GM10266 (cell line): ENCODE measurements at regions not wholly inside any gene's neighbourhood (a gene's known extent, or its start where the extent isn't known, plus 50 kb on each side); places are given as distances from the start of the nearest gene placed in this dataset.

ENCODE experiments used
- DNase-seq: peaks from one replicate; pipeline ENCODE4 v3.0.0; 2012; ENCODE audit errors: extremely low spot score
- TF ChIP-seq, protein P1 (sequence below): IDR thresholded peaks from 2 replicates; pipeline ENCODE4 v1.5.1; 2012; ENCODE audit warnings: mild to moderate bottlenecking, low read depth; ENCODE audit not compliant: control insufficient read depth, insufficient read depth; ENCODE audit errors: missing control alignments

DNA sequence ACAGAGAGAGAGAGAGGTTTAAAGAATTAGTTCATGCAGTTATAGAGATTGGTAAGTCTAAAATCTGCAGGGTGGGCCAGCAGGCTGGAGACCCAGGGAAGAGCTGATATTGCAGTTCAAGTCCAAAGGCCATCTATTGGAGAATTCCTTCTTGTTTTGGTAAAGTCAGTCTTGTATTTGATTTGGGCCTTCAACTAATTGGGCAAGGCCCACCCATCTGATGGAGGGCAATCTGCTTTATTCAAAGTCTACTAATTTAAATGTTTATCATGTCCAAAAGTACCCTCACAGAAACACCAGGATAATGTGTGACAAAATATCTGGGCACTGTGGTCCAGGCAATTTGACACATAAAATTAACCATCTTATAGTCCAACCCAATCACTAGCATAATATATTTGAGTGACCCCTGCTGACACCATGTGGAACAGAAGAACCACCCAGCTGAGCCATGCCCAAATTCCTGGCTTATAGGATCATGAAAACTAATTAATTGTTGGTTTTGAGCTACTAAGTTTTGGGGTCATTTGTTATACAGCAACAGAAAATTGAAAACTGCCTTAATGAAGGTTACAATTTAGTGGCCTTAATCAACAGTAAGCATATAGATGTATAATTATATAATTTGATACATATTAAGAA, 109.1 kb upstream of the PLXNC1 start:
- TF ChIP-seq, protein P1, sequence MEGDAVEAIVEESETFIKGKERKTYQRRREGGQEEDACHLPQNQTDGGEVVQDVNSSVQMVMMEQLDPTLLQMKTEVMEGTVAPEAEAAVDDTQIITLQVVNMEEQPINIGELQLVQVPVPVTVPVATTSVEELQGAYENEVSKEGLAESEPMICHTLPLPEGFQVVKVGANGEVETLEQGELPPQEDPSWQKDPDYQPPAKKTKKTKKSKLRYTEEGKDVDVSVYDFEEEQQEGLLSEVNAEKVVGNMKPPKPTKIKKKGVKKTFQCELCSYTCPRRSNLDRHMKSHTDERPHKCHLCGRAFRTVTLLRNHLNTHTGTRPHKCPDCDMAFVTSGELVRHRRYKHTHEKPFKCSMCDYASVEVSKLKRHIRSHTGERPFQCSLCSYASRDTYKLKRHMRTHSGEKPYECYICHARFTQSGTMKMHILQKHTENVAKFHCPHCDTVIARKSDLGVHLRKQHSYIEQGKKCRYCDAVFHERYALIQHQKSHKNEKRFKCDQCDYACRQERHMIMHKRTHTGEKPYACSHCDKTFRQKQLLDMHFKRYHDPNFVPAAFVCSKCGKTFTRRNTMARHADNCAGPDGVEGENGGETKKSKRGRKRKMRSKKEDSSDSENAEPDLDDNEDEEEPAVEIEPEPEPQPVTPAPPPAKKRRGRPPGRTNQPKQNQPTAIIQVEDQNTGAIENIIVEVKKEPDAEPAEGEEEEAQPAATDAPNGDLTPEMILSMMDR: no peak
- no peak for DNase-seq

DNA sequence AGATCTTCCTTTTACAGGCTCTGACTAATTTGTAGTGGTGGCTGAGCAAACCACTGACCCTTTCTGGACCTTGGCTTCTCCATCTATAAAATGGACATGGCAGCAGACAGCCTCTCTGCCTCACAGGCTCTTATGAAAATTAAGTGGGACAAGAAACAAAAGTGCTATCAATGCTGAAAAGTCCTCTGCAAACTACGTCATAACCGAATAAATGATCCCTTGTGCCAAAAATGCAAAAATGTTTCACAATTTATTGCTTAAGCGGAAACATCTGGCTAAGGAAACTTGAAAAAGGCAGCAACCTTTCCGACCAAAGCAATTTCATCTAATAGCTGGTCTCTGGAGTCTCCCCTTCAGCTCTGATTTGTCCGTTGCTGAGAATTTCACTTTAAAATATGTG, 108.5 kb upstream of the PLXNC1 start:
- DNase-seq: no peak
- TF ChIP-seq, protein P1: no peak

DNA sequence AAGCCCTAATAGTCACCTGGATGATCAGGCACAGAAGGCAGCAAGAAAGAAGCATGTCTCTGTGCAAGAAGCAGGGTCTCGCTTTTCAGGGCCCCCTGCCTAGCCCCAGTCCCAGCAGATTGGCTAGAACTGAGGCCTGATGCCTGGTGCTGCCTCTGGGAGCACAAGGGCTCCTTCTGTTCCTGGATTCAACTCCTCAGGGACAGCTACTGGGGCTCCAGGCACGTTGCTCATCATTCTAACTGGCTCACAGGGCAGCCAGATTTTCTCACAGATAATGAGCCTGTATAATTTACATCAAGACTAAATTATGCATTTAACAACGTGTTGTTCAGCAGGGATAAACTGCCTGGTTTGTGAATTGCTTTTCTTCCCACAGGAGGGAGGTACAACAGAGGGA, 106.5 kb upstream of the PLXNC1 start:
- DNase-seq: no peak
- TF ChIP-seq, protein P1: no peak

DNA sequence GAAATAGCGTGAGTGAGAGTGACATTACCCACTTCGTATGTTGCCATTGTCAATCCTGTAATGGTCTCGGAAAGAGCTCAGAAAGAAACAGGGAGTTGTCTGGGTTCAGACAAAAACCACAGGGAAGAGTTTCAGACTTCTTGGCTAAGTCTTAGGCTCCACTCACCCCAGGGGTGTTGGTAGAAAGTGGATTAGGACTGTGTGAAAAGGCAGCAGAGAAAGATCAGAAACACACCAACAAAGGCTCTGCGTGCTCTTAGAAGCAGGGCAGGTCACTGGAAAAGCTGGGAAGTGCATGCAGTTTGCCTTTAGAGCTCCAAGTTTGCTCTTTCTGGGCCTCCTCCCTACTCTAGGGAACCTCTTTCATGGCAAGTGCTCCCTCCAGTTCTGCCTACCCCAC, 106.1 kb upstream of the PLXNC1 start:
- no peak for DNase-seq
- TF ChIP-seq, protein P1: no peak

DNA sequence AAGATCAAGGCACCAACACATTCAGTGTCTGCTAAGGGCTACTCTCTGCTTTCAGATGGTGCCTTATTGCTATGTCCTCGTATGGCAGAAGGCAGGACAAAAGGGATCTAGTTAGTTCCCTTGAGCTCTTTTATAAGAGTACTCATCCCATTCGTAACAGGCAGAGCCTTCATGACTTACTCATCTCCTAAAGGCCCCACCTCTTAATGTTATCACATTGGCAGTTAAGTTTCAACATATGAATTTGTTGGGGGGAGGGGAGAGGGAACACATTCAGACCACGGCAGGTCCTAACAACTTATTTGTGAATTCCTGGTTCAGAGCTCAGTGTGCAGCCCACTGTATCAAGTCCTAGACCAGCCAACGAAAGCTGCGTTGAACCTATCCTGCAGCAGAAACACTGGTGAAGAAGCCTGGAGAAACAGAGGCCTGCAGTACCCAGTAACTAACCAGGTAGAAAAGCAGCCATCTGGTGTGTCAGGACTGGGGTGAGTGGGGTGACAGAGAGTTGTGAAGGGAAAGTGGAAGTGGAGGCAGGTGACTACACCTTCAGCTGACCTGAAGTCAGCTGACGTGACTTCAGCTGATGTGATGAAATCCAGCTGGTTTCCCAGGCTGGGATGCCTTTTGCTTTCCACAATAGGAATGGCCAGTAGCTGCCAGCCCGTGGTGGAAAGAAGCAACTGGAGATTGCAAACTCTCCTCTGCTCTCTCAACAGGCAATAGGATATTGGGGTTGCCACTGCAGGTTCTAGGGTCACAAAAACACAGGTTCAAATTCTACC, 101.6 kb upstream of the PLXNC1 start:
- no peak for DNase-seq
- TF ChIP-seq, protein P1: no peak

DNA sequence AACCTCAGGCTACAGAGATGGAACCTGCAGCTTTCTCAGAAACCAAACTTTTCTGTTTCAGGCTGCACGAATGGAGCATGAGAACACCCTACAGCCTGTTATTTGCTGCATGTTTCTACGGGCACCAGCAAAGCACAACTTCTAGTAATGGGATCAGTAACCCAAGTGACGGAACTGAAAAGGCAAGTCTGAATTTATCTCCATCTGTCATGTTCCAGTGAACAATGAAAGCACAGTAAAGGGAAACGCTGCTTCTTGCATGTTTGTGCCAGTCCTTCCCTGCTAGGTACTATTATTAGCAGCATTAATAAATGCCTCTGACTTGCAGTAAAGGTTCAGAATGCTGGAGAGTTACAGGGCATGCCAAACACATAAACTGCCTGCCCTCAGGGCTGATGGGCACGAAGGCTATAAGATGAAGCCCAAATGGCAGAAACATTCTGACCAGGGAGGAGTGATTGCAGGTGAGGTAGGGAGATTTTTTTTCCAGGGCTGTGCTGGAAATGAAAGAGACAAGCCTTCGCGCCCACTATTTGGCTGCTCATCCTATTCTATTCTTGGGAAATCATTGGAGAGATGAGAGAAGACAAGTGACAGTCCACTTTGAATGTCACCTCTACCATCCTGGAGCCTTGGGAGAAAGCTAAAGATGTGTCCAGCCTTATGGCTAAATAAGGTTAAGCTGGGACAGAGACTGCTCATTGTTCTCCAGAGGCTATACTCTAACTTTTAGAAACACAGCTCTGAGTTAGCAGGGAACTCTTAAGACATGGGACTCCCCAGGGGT, 100.4 kb upstream of the PLXNC1 start:
- TF ChIP-seq, protein P1: no peak
- DNase-seq: no peak

DNA sequence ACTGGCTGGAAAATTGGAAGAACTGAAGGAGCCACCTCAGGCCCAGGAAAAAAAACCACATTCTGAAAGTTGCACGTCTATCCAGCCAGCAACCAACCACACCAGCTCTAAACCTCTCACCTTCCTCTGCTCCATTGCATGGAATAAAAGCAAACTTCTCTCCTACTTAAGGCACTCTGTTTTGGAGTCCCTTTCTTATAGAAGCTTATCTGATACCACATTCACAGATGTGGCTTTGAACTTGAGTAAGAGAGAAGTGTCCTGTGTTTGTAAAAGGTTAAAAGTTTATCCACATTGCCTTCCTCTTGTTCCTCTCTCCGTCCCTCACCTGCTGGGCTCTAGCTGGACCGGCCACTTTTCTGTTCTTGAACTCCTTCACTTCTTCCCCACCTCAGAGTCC, 99.6 kb upstream of the PLXNC1 start:
- TF ChIP-seq, protein P1: no peak
- DNase-seq: no peak
